ENCODE measurements at regions not wholly inside any gene's neighbourhood (a gene's known extent, or its start where the extent isn't known, plus 50 kb on each side); places are given as distances from the start of the nearest gene placed in this dataset.

GRCh38 chr9:99752417-99753109 lies 69.1 kb upstream of the NR4A3 start:
- no peaks in the 10 kb centered on the region for H3K79me2 ChIP-seq (ENCODE audit: insufficient read depth, low read depth)
- no peak for TF ChIP-seq CTCF (conservative IDR thresholded peaks at IDR 0.05; ENCODE audit: low read depth, low read length)
- no peak overlapping the region for H3K4me2 ChIP-seq
- H3K36me3 ChIP-seq (ENCODE audit: insufficient read depth) = no peaks in the 10 kb centered on the region
- H2AFZ ChIP-seq (ENCODE audit: low read depth) = no peak overlapping the region
- H3K9ac ChIP-seq = no peak overlapping the region
- H4K20me1 ChIP-seq (ENCODE audit: insufficient read depth) = no peaks in the 10 kb centered on the region
- no peaks in the 10 kb centered on the region for H3K4me1 ChIP-seq (ENCODE audit: low read depth, poor library complexity, severe bottlenecking)
- no peak overlapping the region for H3K27ac ChIP-seq
- no peaks in the 10 kb centered on the region for H3K27me3 ChIP-seq (ENCODE audit: insufficient read depth, low read depth)
- no peak overlapping the region for H3K4me3 ChIP-seq (IDR thresholded peaks at IDR 0.05; ENCODE audit: insufficient read depth, low read depth, low read length)

GRCh38 chr9:99753436-99753835 lies 68.2 kb upstream of the NR4A3 start:
- Histone ChIP-seq H3K9ac (no peak overlapping the region), H3K27ac (no peak overlapping the region), H3K27me3 (ENCODE audit: insufficient read depth, low read depth) (no peaks in the 10 kb centered on the region), H2AFZ (ENCODE audit: low read depth) (no peak overlapping the region), H3K4me1 (ENCODE audit: low read depth, poor library complexity, severe bottlenecking) (no peaks in the 10 kb centered on the region), H3K79me2 (ENCODE audit: insufficient read depth, low read depth) (no peaks in the 10 kb centered on the region), H3K4me3 (IDR thresholded peaks at IDR 0.05; ENCODE audit: insufficient read depth, low read depth, low read length) (no peak overlapping the region), H4K20me1 (ENCODE audit: insufficient read depth) (no peaks in the 10 kb centered on the region), H3K4me2 (no peak overlapping the region), H3K36me3 (ENCODE audit: insufficient read depth) (no peaks in the 10 kb centered on the region)
- TF ChIP-seq CTCF (conservative IDR thresholded peaks at IDR 0.05; ENCODE audit: low read depth, low read length) = no peak

GRCh38 chr9:99760421-99760820 lies 61.3 kb upstream of the NR4A3 start:
- no peak for TF ChIP-seq CTCF (conservative IDR thresholded peaks at IDR 0.05; ENCODE audit: low read depth, low read length)
- Histone ChIP-seq H3K36me3 (ENCODE audit: insufficient read depth) (no peaks in the 10 kb centered on the region), H3K4me2 (no peak overlapping the region), H3K4me3 (IDR thresholded peaks at IDR 0.05; ENCODE audit: insufficient read depth, low read depth, low read length) (no peak overlapping the region), H3K9ac (no peak overlapping the region), H3K27me3 (ENCODE audit: insufficient read depth, low read depth) (no peaks in the 10 kb centered on the region; the same call in 1 of the 2 replicates), H3K4me1 (ENCODE audit: low read depth, poor library complexity, severe bottlenecking) (peaks cover 13% of the 10 kb centered on the region), H3K27ac (no peak overlapping the region), H4K20me1 (ENCODE audit: insufficient read depth) (no peaks in the 10 kb centered on the region), H2AFZ (ENCODE audit: low read depth) (no peak overlapping the region), H3K79me2 (ENCODE audit: insufficient read depth, low read depth) (no peaks in the 10 kb centered on the region)

GRCh38 chr9:99762470-99762869 lies 59.2 kb upstream of the NR4A3 start:
- H2AFZ ChIP-seq (ENCODE audit: low read depth) = no peak overlapping the region

More at GRCh38 chr9:99762470-99762869, 59.2 kb upstream of the NR4A3 start:
- no peaks in the 10 kb centered on the region; the same call in 1 of the 2 replicates for H3K27me3 ChIP-seq (ENCODE audit: insufficient read depth, low read depth)
- TF ChIP-seq CTCF (conservative IDR thresholded peaks at IDR 0.05; ENCODE audit: low read depth, low read length) = no peak
- peaks cover 13% of the 10 kb centered on the region for H3K4me1 ChIP-seq (ENCODE audit: low read depth, poor library complexity, severe bottlenecking)
- H3K36me3 ChIP-seq (ENCODE audit: insufficient read depth) = no peaks in the 10 kb centered on the region
- no peak overlapping the region for H3K9ac ChIP-seq
- H3K4me2 ChIP-seq = peak overlapping the region; percentile 41; the same call in 1 of the 2 replicates
- no peaks in the 10 kb centered on the region for H3K79me2 ChIP-seq (ENCODE audit: insufficient read depth, low read depth)
- no peak overlapping the region for H3K4me3 ChIP-seq (IDR thresholded peaks at IDR 0.05; ENCODE audit: insufficient read depth, low read depth, low read length)
- H4K20me1 ChIP-seq (ENCODE audit: insufficient read depth) = no peaks in the 10 kb centered on the region
- no peak overlapping the region for H3K27ac ChIP-seq
